Neural progenitor cell (in vitro differentiated cells): ENCODE measurements at regions not wholly inside any gene's neighbourhood (a gene's known extent, or its start where the extent isn't known, plus 50 kb on each side); places are given as distances from the start of the nearest gene placed in this dataset.

Source experiments
- DNase-seq: peaks from one replicate; pipeline ENCODE4 v3.0.0-alpha.2; 2016; ENCODE audit warnings: low spot score
- H2AFZ ChIP-seq: fragments of 200-600 bp; sonication (generic); replicated peaks from 2 replicates; pipeline ENCODE4 v1.6.1; 2016; ENCODE audit warnings: antibody characterized with exemption
- H3F3A ChIP-seq: fragments of 200-600 bp; sonication (generic); 2 replicates; pipeline ENCODE4 v1.6.1; 2016; ENCODE audit warnings: antibody characterized with exemption, low read depth
- H3K27ac ChIP-seq: fragments of 200-600 bp; sonication (generic); 2 replicates; pipeline ENCODE4 v1.5.1; 2016; ENCODE audit warnings: mild to moderate bottlenecking
- H3K27me3 ChIP-seq: fragments of 200-600 bp; sonication (generic); 2 replicates; pipeline ENCODE4 v1.6.1; 2016; ENCODE audit warnings: mild to moderate bottlenecking, moderate library complexity
- H3K36me3 ChIP-seq: fragments of 200-600 bp; sonication (generic); 2 replicates; pipeline ENCODE4 v1.5.1; 2016
- H3K4me1 ChIP-seq: fragments of 200-600 bp; sonication (generic); 2 replicates; pipeline ENCODE4 v1.6.1; 2016; ENCODE audit warnings: mixed run types
- H3K4me2 ChIP-seq: fragments of 200-600 bp; sonication (generic); 2 replicates; pipeline ENCODE4 v1.6.1; 2016
- H3K4me3 ChIP-seq: fragments of 200-600 bp; sonication (generic); 2 replicates; pipeline ENCODE4 v1.5.1; 2016
- H3K79me2 ChIP-seq: fragments of 200-600 bp; sonication (generic); 2 replicates; pipeline ENCODE4 v1.6.1; 2016; ENCODE audit warnings: low read depth
- H3K9ac ChIP-seq: fragments of 200-600 bp; sonication (generic); 2 replicates; pipeline ENCODE4 v1.6.1; 2016
- H3K9me3 ChIP-seq: fragments of 200-600 bp; sonication (generic); 2 replicates; pipeline ENCODE4 v1.5.1; 2016; ENCODE audit warnings: low read depth
- H4K20me1 ChIP-seq: fragments of 200-600 bp; sonication (generic); 2 replicates; pipeline ENCODE4 v1.6.1; 2016; ENCODE audit warnings: low read depth
- H3K27ac Mint-ChIP-seq: 3 replicates; pipeline ENCODE4 v1.8.0; 2021; ENCODE audit warnings: mixed read lengths
- H3K27me3 Mint-ChIP-seq: 2 replicates; pipeline ENCODE4 v1.8.0; 2022; ENCODE audit warnings: low read depth, mild to moderate bottlenecking, inconsistent platforms, moderate library complexity, mixed read lengths; ENCODE audit not compliant: insufficient read depth
- H3K36me3 Mint-ChIP-seq: 3 replicates; pipeline ENCODE4 v1.8.0; 2021; ENCODE audit warnings: mixed read lengths
- H3K4me1 Mint-ChIP-seq: 3 replicates; pipeline ENCODE4 v1.8.0; 2021; ENCODE audit warnings: mixed read lengths
- H3K4me3 Mint-ChIP-seq: 3 replicates; pipeline ENCODE4 v1.8.0; 2021; ENCODE audit warnings: mild to moderate bottlenecking, moderate library complexity, mixed read lengths
- H3K9me3 Mint-ChIP-seq: 3 replicates; pipeline ENCODE4 v1.8.0; 2020; ENCODE audit warnings: mixed read lengths
- EZH2 ChIP-seq: fragments of 200-600 bp; sonication (generic); IDR thresholded peaks from 2 replicates; pipeline ENCODE4 v1.6.1; 2017; ENCODE audit warnings: antibody characterized with exemption, mild to moderate bottlenecking, moderate library complexity
- EZH2phosphoT487 ChIP-seq: fragments of 200-600 bp; sonication (generic); IDR thresholded peaks from 2 replicates; pipeline ENCODE4 v1.6.1; 2017; ENCODE audit warnings: antibody characterized with exemption
- TF ChIP-seq, protein P1 (sequence below): fragments of 200-600 bp; sonication (generic); IDR thresholded peaks from 2 replicates; pipeline ENCODE4 v1.5.1; 2017; ENCODE audit warnings: antibody characterized with exemption, mild to moderate bottlenecking

DNA sequence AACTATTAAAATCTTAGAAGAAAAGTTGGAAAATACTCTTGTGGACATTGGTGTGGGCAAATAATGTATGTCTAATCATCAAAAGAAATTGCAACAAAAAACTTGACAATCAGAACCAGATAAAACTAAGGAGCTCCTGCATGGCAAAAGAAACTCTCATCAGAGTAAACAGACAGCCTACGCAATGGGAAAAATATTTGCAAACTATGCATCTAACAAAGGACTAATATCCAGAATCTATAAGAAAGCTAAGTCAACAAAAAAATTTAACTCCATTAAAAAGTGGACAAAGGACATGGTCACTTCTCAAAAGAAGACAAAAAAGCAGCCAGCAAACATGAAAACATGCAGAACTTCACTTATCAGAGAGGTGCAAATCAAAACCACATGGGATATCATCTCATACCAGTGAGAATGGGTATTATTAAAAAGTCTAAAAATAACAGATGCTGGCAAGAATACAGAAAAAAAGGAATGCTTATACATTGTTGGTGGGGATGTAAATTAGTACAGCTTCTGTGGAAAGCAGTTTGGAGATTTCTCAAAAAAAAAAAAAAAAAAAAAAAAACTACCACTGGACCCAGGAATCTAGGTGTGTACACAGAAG is 99.7 kb upstream of the TOP3B start:
- no peak overlapping the region for H3K4me3 Mint-ChIP-seq

DNA sequence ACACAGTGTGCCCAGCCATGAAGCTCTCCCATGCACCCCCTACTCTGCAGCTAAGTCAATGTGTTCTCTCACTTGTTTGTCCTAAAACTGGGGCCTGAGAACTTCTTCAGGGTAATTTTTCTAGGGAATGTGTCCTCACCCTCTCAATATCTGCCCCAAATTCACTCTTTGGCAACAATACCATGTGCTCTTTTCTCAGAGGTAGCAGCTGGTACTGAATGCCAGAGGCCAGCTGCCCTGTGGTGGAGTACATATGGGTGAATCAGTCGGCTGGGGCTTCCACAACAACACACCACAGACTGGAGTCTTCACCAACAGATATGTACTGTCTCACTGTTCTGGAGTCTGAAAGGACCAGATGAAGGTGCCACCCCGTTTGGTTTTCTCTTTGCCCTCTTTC is 97.7 kb upstream of the TOP3B start:
- no peak overlapping the region for H3K4me2 ChIP-seq
- Mint-ChIP-seq H3K4me3 (no peak overlapping the region), H3K36me3 (no peaks in the 10 kb centered on the region), H3K9me3 (no peaks in the 10 kb centered on the region), H3K27me3 (peaks cover 10% of the 10 kb centered on the region), H3K4me1 (no peaks in the 10 kb centered on the region), H3K27ac (no peak overlapping the region)
- H3K36me3 ChIP-seq: no peaks in the 10 kb centered on the region
- no peak overlapping the region for H3K4me3 ChIP-seq
- H3K9me3 ChIP-seq: no peaks in the 10 kb centered on the region
- H3K27ac ChIP-seq: no peak overlapping the region
- TF ChIP-seq, protein P1, sequence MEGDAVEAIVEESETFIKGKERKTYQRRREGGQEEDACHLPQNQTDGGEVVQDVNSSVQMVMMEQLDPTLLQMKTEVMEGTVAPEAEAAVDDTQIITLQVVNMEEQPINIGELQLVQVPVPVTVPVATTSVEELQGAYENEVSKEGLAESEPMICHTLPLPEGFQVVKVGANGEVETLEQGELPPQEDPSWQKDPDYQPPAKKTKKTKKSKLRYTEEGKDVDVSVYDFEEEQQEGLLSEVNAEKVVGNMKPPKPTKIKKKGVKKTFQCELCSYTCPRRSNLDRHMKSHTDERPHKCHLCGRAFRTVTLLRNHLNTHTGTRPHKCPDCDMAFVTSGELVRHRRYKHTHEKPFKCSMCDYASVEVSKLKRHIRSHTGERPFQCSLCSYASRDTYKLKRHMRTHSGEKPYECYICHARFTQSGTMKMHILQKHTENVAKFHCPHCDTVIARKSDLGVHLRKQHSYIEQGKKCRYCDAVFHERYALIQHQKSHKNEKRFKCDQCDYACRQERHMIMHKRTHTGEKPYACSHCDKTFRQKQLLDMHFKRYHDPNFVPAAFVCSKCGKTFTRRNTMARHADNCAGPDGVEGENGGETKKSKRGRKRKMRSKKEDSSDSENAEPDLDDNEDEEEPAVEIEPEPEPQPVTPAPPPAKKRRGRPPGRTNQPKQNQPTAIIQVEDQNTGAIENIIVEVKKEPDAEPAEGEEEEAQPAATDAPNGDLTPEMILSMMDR: no peak
- TF ChIP-seq EZH2: no peak
- no peak for TF ChIP-seq EZH2phosphoT487
- no peaks in the 10 kb centered on the region for H4K20me1 ChIP-seq
- H3K27me3 ChIP-seq: peaks cover 100% of the 10 kb centered on the region
- H3K4me1 ChIP-seq: no peaks in the 10 kb centered on the region
- no peaks in the 10 kb centered on the region for H3F3A ChIP-seq
- no peak overlapping the region for H3K9ac ChIP-seq
- H2AFZ ChIP-seq: no peak overlapping the region
- DNase-seq: no peak
- no peaks in the 10 kb centered on the region for H3K79me2 ChIP-seq

More for the DNA sequence above, 99.7 kb upstream of the TOP3B start:
- Histone ChIP-seq H3K4me3 (no peak overlapping the region), H3K27ac (no peak overlapping the region), H3K9ac (no peak overlapping the region), H3K36me3 (no peaks in the 10 kb centered on the region), H4K20me1 (no peaks in the 10 kb centered on the region), H3K4me1 (no peaks in the 10 kb centered on the region), H3F3A (no peaks in the 10 kb centered on the region), H3K4me2 (no peak overlapping the region), H3K9me3 (no peaks in the 10 kb centered on the region), H3K27me3 (peaks cover 100% of the 10 kb centered on the region), H2AFZ (no peak overlapping the region), H3K79me2 (no peaks in the 10 kb centered on the region)
- H3K27me3 Mint-ChIP-seq: peaks cover 9% of the 10 kb centered on the region
- H3K36me3 Mint-ChIP-seq: no peaks in the 10 kb centered on the region
- DNase-seq: no peak
- no peak for TF ChIP-seq EZH2phosphoT487
- TF ChIP-seq, protein P1: no peak
- H3K27ac Mint-ChIP-seq: no peak overlapping the region
- H3K9me3 Mint-ChIP-seq: no peaks in the 10 kb centered on the region
- H3K4me1 Mint-ChIP-seq: no peaks in the 10 kb centered on the region

DNA sequence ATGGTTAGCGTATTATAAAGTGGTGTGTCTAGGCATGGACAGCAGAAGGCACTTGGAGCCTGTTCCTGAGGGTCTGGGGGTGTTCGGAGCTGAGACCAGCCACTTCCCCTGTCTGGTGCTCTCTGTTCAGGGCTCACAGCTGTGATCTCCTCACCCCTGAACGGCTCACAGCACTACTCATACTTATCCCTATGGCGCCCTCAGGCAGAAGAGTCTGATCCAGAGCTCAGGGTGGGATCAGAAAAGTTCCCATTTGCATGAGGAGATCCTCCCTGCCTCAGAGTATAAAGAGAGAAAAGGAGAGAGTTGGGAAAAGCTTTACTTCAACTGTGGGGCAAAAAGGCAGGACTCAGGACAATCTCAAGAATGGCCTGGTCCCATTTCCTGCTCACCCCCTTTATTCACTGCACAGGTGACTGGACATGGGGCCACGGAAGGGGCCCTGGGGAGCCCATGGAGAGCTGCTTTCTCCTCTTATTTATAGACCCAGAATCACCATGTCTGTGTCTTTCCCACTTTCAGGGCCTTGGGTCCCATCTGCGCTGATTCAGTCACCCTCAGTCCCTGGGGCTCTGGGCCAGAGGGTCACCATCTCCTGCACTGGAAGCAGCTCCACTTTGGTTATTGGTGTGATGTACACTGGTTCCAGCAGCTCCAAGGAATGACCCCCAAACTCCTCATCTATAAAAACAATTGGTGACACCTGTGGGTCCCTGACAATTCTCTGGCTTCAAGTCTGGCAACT is 97.0 kb upstream of the TOP3B start:
- H3K27me3 ChIP-seq: peaks cover 100% of the 10 kb centered on the region
- Mint-ChIP-seq H3K27ac (no peak overlapping the region), H3K27me3 (peaks cover 11% of the 10 kb centered on the region), H3K36me3 (no peaks in the 10 kb centered on the region), H3K9me3 (no peaks in the 10 kb centered on the region), H3K4me3 (no peak overlapping the region), H3K4me1 (no peaks in the 10 kb centered on the region)
- TF ChIP-seq EZH2 (no peak), EZH2phosphoT487 (no peak)
- TF ChIP-seq, protein P1: no peak
- no peaks in the 10 kb centered on the region for H3F3A ChIP-seq
- no peak overlapping the region for H3K9ac ChIP-seq
- no peak overlapping the region for H3K4me2 ChIP-seq
- H3K4me1 ChIP-seq: no peaks in the 10 kb centered on the region
- no peak overlapping the region for H3K27ac ChIP-seq
- no peaks in the 10 kb centered on the region for H4K20me1 ChIP-seq
- H3K36me3 ChIP-seq: no peaks in the 10 kb centered on the region
- no peak for DNase-seq
- H3K4me3 ChIP-seq: no peak overlapping the region
- H3K79me2 ChIP-seq: no peaks in the 10 kb centered on the region
- no peaks in the 10 kb centered on the region for H3K9me3 ChIP-seq
- no peak overlapping the region for H2AFZ ChIP-seq
